AG10803 (cell line): ENCODE measurements at regions not wholly inside any gene's neighbourhood (a gene's known extent, or its start where the extent isn't known, plus 50 kb on each side); places are given as distances from the start of the nearest gene placed in this dataset.

ENCODE experiments used
- DNase-seq: peaks from one replicate; pipeline ENCODE4 v3.0.0; 2010; ENCODE audit warnings: low read depth
- H3K4me3 ChIP-seq: 2 replicates; pipeline ENCODE4 v1.5.1; 2011; ENCODE audit warnings: mild to moderate bottlenecking, low read length, control low read depth
- CTCF ChIP-seq: conservative IDR thresholded peaks from 2 replicates; pipeline ENCODE4 v1.5.1; 2011; ENCODE audit warnings: mild to moderate bottlenecking, low read length, control low read depth, inconsistent platforms

GRCh38 chr13:90673746-90674145 lies 673.7 kb upstream of the MIR17HG start:
- DNase-seq: peak; percentile 2
- H3K4me3 ChIP-seq: no peak overlapping the region
- TF ChIP-seq CTCF: no peak

- DNase-seq: no peak
- TF ChIP-seq CTCF: no peak
- H3K4me3 ChIP-seq: no peak overlapping the region
These were observed 672.4 kb upstream of the MIR17HG start for GRCh38 chr13:90675129-90675528.

GRCh38 chr13:90680826-90681225 lies 666.7 kb upstream of the MIR17HG start:
- H3K4me3 ChIP-seq: no peak overlapping the region
- TF ChIP-seq CTCF: no peak

GRCh38 chr13:90683711-90684131 lies 663.8 kb upstream of the MIR17HG start:
- DNase-seq: no peak
- TF ChIP-seq CTCF: no peak
- H3K4me3 ChIP-seq: no peak overlapping the region

More at GRCh38 chr13:90680826-90681225, 666.7 kb upstream of the MIR17HG start:
- no peak for DNase-seq

- no peak for TF ChIP-seq CTCF
- DNase-seq: peak; percentile 88
- H3K4me3 ChIP-seq: no peak overlapping the region
These were observed 661.0 kb upstream of the MIR17HG start for GRCh38 chr13:90686442-90686841.

- H3K4me3 ChIP-seq: no peak overlapping the region
- no peak for DNase-seq
- TF ChIP-seq CTCF: no peak
These were observed 658.4 kb upstream of the MIR17HG start for GRCh38 chr13:90689111-90689510.

- peak; percentile 82 for DNase-seq
- no peak overlapping the region for H3K4me3 ChIP-seq
- TF ChIP-seq CTCF: no peak
These were observed 656.9 kb upstream of the MIR17HG start for GRCh38 chr13:90690458-90691080.
